GM23248 (cell line): ENCODE measurements at regions not wholly inside any gene's neighbourhood (a gene's known extent, or its start where the extent isn't known, plus 50 kb on each side); places are given as distances from the start of the nearest gene placed in this dataset.

Experiments used
- DNase-seq: peaks from one replicate; pipeline ENCODE4 v3.0.0-alpha.2; 2015
- H2AFZ ChIP-seq: fragments of 200-600 bp; sonication (generic); 2 replicates; pipeline ENCODE4 v1.6.1; 2016; ENCODE audit warnings: antibody characterized with exemption
- H3F3A ChIP-seq: fragments of 200-600 bp; sonication (generic); 2 replicates; pipeline ENCODE4 v1.6.1; 2016; ENCODE audit warnings: mild to moderate bottlenecking, antibody characterized with exemption, mixed run types; ENCODE audit not compliant: insufficient read depth
- H3K27ac ChIP-seq: fragments of 200-600 bp; sonication (generic); 2 replicates; pipeline ENCODE4 v1.5.1; 2016; ENCODE audit warnings: mild to moderate bottlenecking
- H3K27me3 ChIP-seq: fragments of 200-600 bp; sonication (generic); replicated peaks from 2 replicates; pipeline ENCODE4 v1.6.1; 2016; ENCODE audit warnings: mild to moderate bottlenecking; ENCODE audit not compliant: insufficient read depth
- H3K36me3 ChIP-seq: fragments of 200-600 bp; sonication (generic); 2 replicates; pipeline ENCODE4 v1.6.1; 2016; ENCODE audit warnings: low read depth, mild to moderate bottlenecking
- H3K4me1 ChIP-seq: fragments of 200-600 bp; sonication (generic); 2 replicates; pipeline ENCODE4 v1.6.1; 2016; ENCODE audit warnings: mild to moderate bottlenecking; ENCODE audit not compliant: insufficient read depth
- H3K4me2 ChIP-seq: fragments of 200-600 bp; sonication (generic); one replicate; pipeline ENCODE4 v1.6.1; 2016; ENCODE audit warnings: mild to moderate bottlenecking; ENCODE audit not compliant: unreplicated experiment
- H3K4me3 ChIP-seq: fragments of 200-600 bp; sonication (generic); 2 replicates; pipeline ENCODE4 v1.5.1; 2016; ENCODE audit warnings: mild to moderate bottlenecking
- H3K79me2 ChIP-seq: fragments of 200-600 bp; sonication (generic); 2 replicates; pipeline ENCODE4 v1.6.1; 2016; ENCODE audit warnings: mild to moderate bottlenecking; ENCODE audit not compliant: insufficient read depth
- H3K9ac ChIP-seq: fragments of 200-600 bp; sonication (generic); 2 replicates; pipeline ENCODE4 v1.6.1; 2016; ENCODE audit warnings: mild to moderate bottlenecking
- H3K9me2 ChIP-seq: fragments of 200-600 bp; sonication (generic); 2 replicates; pipeline ENCODE4 v1.6.1; 2016; ENCODE audit warnings: mixed run types, mild to moderate bottlenecking, moderate library complexity; ENCODE audit not compliant: insufficient read depth
- H3K9me3 ChIP-seq: fragments of 200-600 bp; sonication (generic); one replicate; pipeline ENCODE4 v1.6.1; 2017; ENCODE audit warnings: low read depth
- H4K20me1 ChIP-seq: fragments of 200-600 bp; sonication (generic); 2 replicates; pipeline ENCODE4 v1.6.0; 2016; ENCODE audit not compliant: insufficient read depth
- EZH2 ChIP-seq: fragments of 200-600 bp; sonication (generic); IDR thresholded peaks from 2 replicates; pipeline ENCODE4 v1.6.1; 2018; ENCODE audit warnings: antibody characterized with exemption, mild to moderate bottlenecking; ENCODE audit not compliant: insufficient read depth, poor library complexity, severe bottlenecking
- EZH2phosphoT487 ChIP-seq: fragments of 200-600 bp; sonication (generic); IDR thresholded peaks from 2 replicates; pipeline ENCODE4 v1.6.1; 2018; ENCODE audit warnings: antibody characterized with exemption, moderate library complexity, mild to moderate bottlenecking, low read depth; ENCODE audit not compliant: insufficient read depth
- WGBS, 2 experiments: methylation state at CpG; one replicate each; pipeline ENCODE4 v1.1.6; 2015 to 2017; ENCODE audit warnings: low lambda C conversion rate in 2 of 2, low coverage in 1 of 2; ENCODE audit errors: missing lambda C conversion rate in 2 of 2; 5-methylcytosine and 5-hydroxymethylcytosine counted together
- in situ Hi-C: fragments of 300-500 bp; cut with MboI; formaldehyde crosslinking; loops from 2 replicates; pipeline ENCODE4 v1.15.0; 2020

DNA sequence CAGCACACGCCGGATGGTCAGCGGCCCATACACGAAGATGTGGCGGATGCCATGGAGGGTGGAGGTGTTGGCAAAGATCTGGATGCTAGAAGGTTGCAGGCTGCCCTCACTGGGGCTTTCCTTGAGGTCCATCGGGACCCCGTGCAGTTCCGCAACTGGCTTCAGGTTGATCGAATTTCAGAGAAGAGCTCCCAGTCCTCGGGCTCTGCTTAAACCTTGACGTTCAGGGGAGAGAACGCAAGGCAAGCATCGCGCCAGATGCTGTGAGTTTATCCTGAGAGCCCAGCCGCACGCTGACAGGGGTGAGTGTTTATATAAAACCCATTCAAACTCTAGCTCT is 98.7 kb upstream of the CCL2 start:
- Histone ChIP-seq H3K4me1 (no peaks in the 10 kb centered on the region), H3K36me3 (no peaks in the 10 kb centered on the region), H3K79me2 (no peaks in the 10 kb centered on the region), H3K27me3 (peaks cover 68% of the 10 kb centered on the region), H3K9me3 (no peaks in the 10 kb centered on the region), H3K27ac (no peak overlapping the region), H3K9ac (no peak overlapping the region), H2AFZ (no peak overlapping the region), H3K9me2 (no peaks in the 10 kb centered on the region), H4K20me1 (no peaks in the 10 kb centered on the region), H3K4me2 (no peak overlapping the region), H3F3A (no peaks in the 10 kb centered on the region), H3K4me3 (no peak overlapping the region)
- in situ Hi-C loops: no loop called here
- TF ChIP-seq EZH2phosphoT487 (no peak), EZH2 (no peak)
- no peak for DNase-seq
- WGBS, 2 experiments: 49 to 55% methylated on average over 16 of the region's 16 CpGs

DNA sequence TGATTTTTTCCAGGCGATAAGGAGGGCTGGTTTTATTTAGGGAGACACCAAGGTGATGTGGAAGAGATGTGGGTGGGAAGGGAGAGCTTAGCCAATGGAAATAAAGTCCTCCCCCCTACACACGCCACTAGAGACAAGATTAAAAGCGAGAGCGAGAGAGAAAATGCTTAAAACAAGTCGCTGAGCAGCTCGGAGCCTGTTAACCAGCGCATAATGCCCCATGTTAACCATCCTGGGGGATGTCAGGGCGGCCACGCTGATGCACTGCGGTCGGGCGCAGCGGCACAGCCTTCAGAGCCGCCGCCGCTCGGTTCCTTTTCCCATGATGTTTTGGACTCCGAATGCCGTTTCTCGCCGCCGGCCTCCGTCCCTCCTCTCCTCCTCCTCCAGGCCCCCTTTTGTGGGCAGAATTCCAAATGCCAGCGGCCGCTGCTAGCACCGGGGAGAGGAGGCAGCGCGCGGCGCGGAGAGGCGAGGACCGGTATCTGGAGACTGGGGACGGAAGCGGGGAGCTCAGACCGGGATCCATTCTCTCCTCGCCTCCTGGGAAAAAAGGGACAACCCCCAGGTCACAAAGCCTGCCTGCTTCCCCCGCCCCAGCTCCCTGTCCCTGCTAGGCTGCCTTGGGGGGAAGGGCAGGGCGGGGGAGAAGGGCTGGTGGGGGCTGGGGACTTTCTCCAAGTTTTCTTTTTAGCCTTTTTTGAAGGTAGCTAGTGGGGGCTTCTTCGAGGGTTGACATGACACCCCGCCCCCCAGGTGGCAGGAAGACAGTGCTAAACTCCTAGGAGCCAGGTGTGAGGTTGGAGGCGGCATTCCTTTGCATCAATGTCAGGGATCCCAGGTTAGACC is 98.1 kb upstream of the CCL2 start:
- Histone ChIP-seq H3F3A (no peaks in the 10 kb centered on the region), H3K4me3 (no peak overlapping the region), H3K27ac (no peak overlapping the region), H3K9ac (no peak overlapping the region), H3K9me2 (no peaks in the 10 kb centered on the region), H3K4me2 (no peak overlapping the region), H3K27me3 (peaks cover 71% of the 10 kb centered on the region), H3K79me2 (no peaks in the 10 kb centered on the region), H3K9me3 (no peaks in the 10 kb centered on the region), H3K36me3 (no peaks in the 10 kb centered on the region), H3K4me1 (no peaks in the 10 kb centered on the region), H2AFZ (no peak overlapping the region), H4K20me1 (no peaks in the 10 kb centered on the region)
- WGBS, 2 experiments: 2 to 3% methylated on average over 30 to 42 of the region's 42 CpGs
- peak; percentile 11 for DNase-seq
- in situ Hi-C loops: no loop called here
- no peak for TF ChIP-seq EZH2phosphoT487
- TF ChIP-seq EZH2: peak; percentile 55

DNA sequence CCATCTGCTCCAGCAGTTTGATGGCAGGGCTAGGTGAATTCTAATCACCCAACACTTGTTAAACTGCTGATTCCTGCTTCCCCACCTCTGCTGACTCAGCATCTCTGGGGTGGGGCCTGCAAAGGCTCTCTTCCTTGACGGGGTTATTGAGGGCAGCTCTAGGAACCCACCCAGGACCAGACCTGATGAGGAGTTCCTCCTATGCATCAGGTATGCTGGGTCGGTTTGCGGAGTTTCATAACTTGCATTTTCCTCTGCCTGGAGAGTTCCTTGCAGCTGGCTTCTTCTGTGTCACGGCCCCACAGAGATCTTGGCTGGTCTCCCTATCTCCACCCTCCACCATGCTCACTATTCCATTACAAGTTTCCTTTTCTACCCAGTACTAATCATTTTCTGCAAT is 93.4 kb upstream of the CCL2 start:
- no peaks in the 10 kb centered on the region for H4K20me1 ChIP-seq
- peaks cover 66% of the 10 kb centered on the region for H3K27me3 ChIP-seq
- H3K4me2 ChIP-seq: no peak overlapping the region
- no peaks in the 10 kb centered on the region for H3F3A ChIP-seq
- no peak for DNase-seq
- no peaks in the 10 kb centered on the region for H3K4me1 ChIP-seq
- no peaks in the 10 kb centered on the region for H3K9me2 ChIP-seq
- 31 to 36% methylated on average over 4 of the region's 4 CpGs for WGBS, 2 experiments
- H3K9me3 ChIP-seq: no peaks in the 10 kb centered on the region
- no peak for TF ChIP-seq EZH2phosphoT487
- TF ChIP-seq EZH2: no peak
- H2AFZ ChIP-seq: no peak overlapping the region
- in situ Hi-C loops: loop anchor here (10.0 kb wide), 1 partner anchor 377 kb away; no protein-coding TSS in a partner anchor
- H3K9ac ChIP-seq: no peak overlapping the region
- no peaks in the 10 kb centered on the region for H3K79me2 ChIP-seq
- no peaks in the 10 kb centered on the region for H3K36me3 ChIP-seq
- no peak overlapping the region for H3K27ac ChIP-seq
- H3K4me3 ChIP-seq: no peak overlapping the region

DNA sequence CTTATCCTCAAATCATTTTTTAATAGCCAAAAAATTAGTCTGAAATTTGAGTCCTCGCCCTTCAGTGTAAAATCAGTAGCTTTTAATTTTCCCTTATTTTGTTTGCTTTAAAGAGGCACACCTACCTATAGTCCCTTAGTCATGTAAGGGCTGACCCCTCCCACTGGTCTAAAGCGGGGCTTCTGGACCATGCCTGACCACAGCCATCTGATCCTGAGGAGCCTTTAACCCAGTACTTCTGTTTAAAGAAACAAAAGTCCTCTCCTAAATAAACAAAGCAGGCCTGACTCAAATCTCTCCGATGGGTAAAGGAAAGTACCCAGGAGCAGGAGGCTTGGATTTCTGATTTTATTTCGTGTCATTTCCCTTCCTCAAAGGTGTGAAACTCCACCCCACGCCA is 92.0 kb upstream of the CCL2 start:
- no peak for TF ChIP-seq EZH2phosphoT487
- no peak for TF ChIP-seq EZH2
- in situ Hi-C loops: loop anchor here (10.0 kb wide), 1 partner anchor 378 kb away; no protein-coding TSS in a partner anchor

More for the DNA sequence above, 92.0 kb upstream of the CCL2 start:
- H3F3A ChIP-seq: no peaks in the 10 kb centered on the region
- H2AFZ ChIP-seq: no peak overlapping the region
- H3K9ac ChIP-seq: no peak overlapping the region
- no peaks in the 10 kb centered on the region for H3K79me2 ChIP-seq
- no peak overlapping the region for H3K4me3 ChIP-seq
- WGBS, 2 experiments: 38 to 39% methylated on average over 5 of the region's 5 CpGs
- no peak overlapping the region for H3K27ac ChIP-seq
- H3K4me2 ChIP-seq: no peak overlapping the region
- no peaks in the 10 kb centered on the region for H3K36me3 ChIP-seq
- H3K4me1 ChIP-seq: no peaks in the 10 kb centered on the region
- no peak for DNase-seq
- H3K27me3 ChIP-seq: peaks cover 61% of the 10 kb centered on the region
- no peaks in the 10 kb centered on the region for H3K9me2 ChIP-seq
- H3K9me3 ChIP-seq: no peaks in the 10 kb centered on the region
- no peaks in the 10 kb centered on the region for H4K20me1 ChIP-seq
